CD4-positive, alpha-beta T cell (primary cell): ENCODE measurements at regions not wholly inside any gene's neighbourhood (a gene's known extent, or its start where the extent isn't known, plus 50 kb on each side); places are given as distances from the start of the nearest gene placed in this dataset.

ENCODE experiments used
- ATAC-seq: fragments of 200-7000 bp; cut with Tn5 transposase; one replicate; pipeline ENCODE4 v1.10.0; 2022; ENCODE audit warnings: mild to moderate bottlenecking; ENCODE audit not compliant: poor library complexity
- CTCF ChIA-PET: fragments of 350-600 bp; sonication (Branson Sonifier 250); formaldehyde crosslinking; loops from one replicate; lab custom pipeline; 2021; ENCODE audit warnings: antibody characterized with exemption, inconsistent platforms; lab: Charles Lee
- POLR2A ChIA-PET: fragments of 350-600 bp; sonication (Branson Sonifier 250); formaldehyde crosslinking; loops from one replicate; lab custom pipeline; 2021; ENCODE audit warnings: antibody characterized with exemption, inconsistent platforms; lab: Charles Lee
- DNase-seq, 14 experiments: peaks; one replicate each; pipeline ENCODE4 v3.0.0-alpha.2; 2013 to 2020; ENCODE audit warnings: mixed read lengths in 2 of 14
- H3K27ac ChIP-seq, 2 donors: one replicate each; pipeline versions ENCODE4 v1.5.1 to v1.7.0; 2013; ENCODE audit warnings: low read length in 2 of 2, low read depth in 1 of 2, mild to moderate bottlenecking in 1 of 2
- H3K27me3 ChIP-seq, 2 experiments: 1 replicate in 1 of 2; 2 replicates in 1 of 2; pipeline versions ENCODE4 v1.6.1 to v1.7.0; 2013; ENCODE audit warnings: low read length in 2 of 2, control low read depth in 1 of 2, mild to moderate bottlenecking in 1 of 2, moderate library complexity in 1 of 2; ENCODE audit not compliant: insufficient read depth in 2 of 2, control insufficient read depth in 1 of 2
- H3K36me3 ChIP-seq: one replicate; pipeline ENCODE4 v1.6.1; 2013; ENCODE audit warnings: low read length, control low read depth; ENCODE audit not compliant: insufficient read depth
- H3K4me1 ChIP-seq: one replicate; pipeline ENCODE4 v1.6.1; 2013; ENCODE audit warnings: low read length, control low read depth; ENCODE audit not compliant: insufficient read depth
- H3K4me3 ChIP-seq: one replicate; pipeline ENCODE4 v1.5.1; 2013; ENCODE audit warnings: mild to moderate bottlenecking, low read length, moderate library complexity
- H3K9me3 ChIP-seq, 2 experiments: 1 replicate in 1 of 2; 2 replicates in 1 of 2; pipeline versions ENCODE4 v1.6.1 to v1.7.0; 2013; ENCODE audit warnings: low read length in 2 of 2, mild to moderate bottlenecking in 2 of 2, control low read depth in 1 of 2, moderate library complexity in 1 of 2; ENCODE audit not compliant: control insufficient read depth in 1 of 2, insufficient read depth in 1 of 2
- H3K27ac Mint-ChIP-seq: one replicate; pipeline ENCODE4 v1.8.0; 2020; ENCODE audit warnings: mixed read lengths
- H3K27me3 Mint-ChIP-seq: one replicate; pipeline ENCODE4 v1.8.0; 2021; ENCODE audit warnings: mixed read lengths
- H3K36me3 Mint-ChIP-seq: one replicate; pipeline ENCODE4 v1.8.0; 2021; ENCODE audit warnings: low read depth, mixed read lengths
- H3K4me1 Mint-ChIP-seq: one replicate; pipeline ENCODE4 v1.8.0; 2021; ENCODE audit warnings: low read depth, mixed read lengths
- H3K4me3 Mint-ChIP-seq: one replicate; pipeline ENCODE4 v1.8.0; 2020; ENCODE audit warnings: mild to moderate bottlenecking, mixed read lengths
- H3K9me3 Mint-ChIP-seq: one replicate; pipeline ENCODE4 v1.8.0; 2020; ENCODE audit warnings: mixed read lengths
- CTCF ChIP-seq: fragments of 200-600 bp; IDR thresholded peaks from one replicate; pipeline ENCODE4 v1.8.0; 2022; ENCODE audit warnings: antibody characterized with exemption, mild to moderate bottlenecking
- intact Hi-C, 2 experiments: fragments of 100-400 bp; cut with DNase I in 1 of 2; cut with micrococcal nuclease in 1 of 2; formaldehyde crosslinking; loops; one replicate each; pipeline versions ENCODE4 v1.15.1 to v1.9.0; 2023 to 2025; cut with DNase I, micrococcal nuclease

GRCh38 chr21:41636636-41637630 is 129.0 kb upstream of the TMPRSS2 start:
- ChIA-PET POLR2A (no interaction called here), CTCF (no interaction called here)
- H3K27me3 Mint-ChIP-seq = peaks cover 30% of the 10 kb centered on the region
- no peak overlapping the region for H3K4me3 ChIP-seq
- no peaks in the 10 kb centered on the region for H3K9me3 Mint-ChIP-seq
- ATAC-seq = no peak
- H3K4me1 Mint-ChIP-seq = no peaks in the 10 kb centered on the region
- no peaks in the 10 kb centered on the region for H3K9me3 ChIP-seq
- peaks cover 0 to under 1% of the 10 kb centered on the region in 2 experiments for H3K27me3 ChIP-seq
- DNase-seq = no peak
- H3K36me3 ChIP-seq = no peaks in the 10 kb centered on the region
- intact Hi-C loops = no loop called here
- no peak overlapping the region for H3K27ac ChIP-seq
- no peak overlapping the region for H3K27ac Mint-ChIP-seq
- H3K4me1 ChIP-seq = no peaks in the 10 kb centered on the region
- no peaks in the 10 kb centered on the region for H3K36me3 Mint-ChIP-seq
- no peak overlapping the region for H3K4me3 Mint-ChIP-seq
- no peak for TF ChIP-seq CTCF

- H3K4me3 Mint-ChIP-seq = no peak overlapping the region
- no peaks in the 10 kb centered on the region for H3K9me3 Mint-ChIP-seq
- DNase-seq (no peak), ATAC-seq (no peak)
- H3K9me3 ChIP-seq = no peaks in the 10 kb centered on the region
- H3K27ac Mint-ChIP-seq = no peak overlapping the region
- H3K4me1 Mint-ChIP-seq = no peaks in the 10 kb centered on the region
- no peak for TF ChIP-seq CTCF
- peaks cover 19% of the 10 kb centered on the region for H3K27me3 Mint-ChIP-seq
- no peaks in the 10 kb centered on the region for H3K27me3 ChIP-seq
- no peaks in the 10 kb centered on the region for H3K4me1 ChIP-seq
- H3K27ac ChIP-seq = no peak overlapping the region
- no peaks in the 10 kb centered on the region for H3K36me3 ChIP-seq
- H3K4me3 ChIP-seq = no peak overlapping the region
- ChIA-PET CTCF (no interaction called here), POLR2A (no interaction called here)
- no peaks in the 10 kb centered on the region for H3K36me3 Mint-ChIP-seq
- intact Hi-C loops = no loop called here
Observed at GRCh38 chr21:41635874-41636273, 127.9 kb upstream of the TMPRSS2 start.

GRCh38 chr21:41634858-41635257 is 126.9 kb upstream of the TMPRSS2 start:
- Histone ChIP-seq H3K9me3 (peaks cover 0 to 3% of the 10 kb centered on the region in 2 experiments), H3K4me1 (no peaks in the 10 kb centered on the region), H3K36me3 (no peaks in the 10 kb centered on the region), H3K27me3 (no peaks in the 10 kb centered on the region), H3K4me3 (no peak overlapping the region), H3K27ac (no peak overlapping the region)
- ATAC-seq = no peak
- ChIA-PET POLR2A (no interaction called here), CTCF (no interaction called here)
- no peak overlapping the region for H3K27ac Mint-ChIP-seq
- H3K4me3 Mint-ChIP-seq = no peak overlapping the region
- TF ChIP-seq CTCF = no peak
- no peaks in the 10 kb centered on the region for H3K9me3 Mint-ChIP-seq
- no peaks in the 10 kb centered on the region for H3K36me3 Mint-ChIP-seq
- no peak for DNase-seq
- H3K4me1 Mint-ChIP-seq = no peaks in the 10 kb centered on the region
- peaks cover 10% of the 10 kb centered on the region for H3K27me3 Mint-ChIP-seq
- intact Hi-C loops = no loop called here
